ENCODE measurements at regions not wholly inside any gene's neighbourhood (a gene's known extent, or its start where the extent isn't known, plus 50 kb on each side); places are given as distances from the start of the nearest gene placed in this dataset.

- Histone ChIP-seq H3K4me3 (peak overlapping the region; percentile 4; the same call in 1 of the 2 replicates), H3K27me3 (replicated peaks) (no peaks in the 10 kb centered on the region), H3K9me3 (replicated peaks) (no peaks in the 10 kb centered on the region), H3K4me1 (replicated peaks) (peaks cover 12% of the 10 kb centered on the region), H3K27ac (peak overlapping the region; percentile 14; the same call in 1 of the 2 replicates), H3K36me3 (no peaks in the 10 kb centered on the region)
- DNase-seq (ENCODE audit: low read depth in 1 of 2, low spot score in 2 of 2) = peak; percentile 80 to 85
These were observed 216.3 kb downstream of the C1D start for GRCh38 chr2:67846370-67847070.

DNA sequence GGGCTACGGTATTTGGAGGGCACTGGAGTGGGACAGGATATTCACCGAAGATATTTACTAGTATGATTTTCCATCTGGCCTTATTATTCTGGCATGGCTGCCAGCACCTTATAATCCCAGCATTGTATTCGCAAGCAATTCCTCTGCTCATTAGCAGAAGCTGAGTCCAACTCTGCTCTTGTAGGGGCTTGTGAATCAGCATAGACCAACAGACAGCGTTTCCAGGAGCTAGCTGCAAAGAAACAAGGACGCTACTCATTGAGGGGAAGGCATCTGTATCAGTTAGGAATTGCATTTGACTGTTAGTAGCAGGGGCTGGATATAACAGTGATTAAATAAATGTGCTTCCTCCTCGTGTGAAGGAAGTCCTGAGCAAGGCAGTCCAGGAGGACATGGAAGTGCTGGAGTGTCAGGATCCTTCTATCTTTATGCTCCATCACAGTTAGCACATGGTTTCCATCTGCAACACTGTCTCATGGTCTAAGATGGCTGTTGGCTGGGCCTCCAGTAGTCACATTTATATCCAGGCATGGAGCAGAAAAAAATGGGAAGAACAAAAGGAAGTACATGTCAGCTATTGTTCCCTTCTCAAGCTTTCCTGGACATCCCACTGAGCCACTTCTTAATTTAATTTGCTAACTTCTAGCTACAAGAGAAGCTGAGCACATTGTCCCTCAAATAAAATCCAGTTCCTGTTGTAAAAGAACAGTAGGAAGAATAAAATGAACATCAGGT is 214.1 kb downstream of the C1D start:
- Histone ChIP-seq H3K27ac (no peak overlapping the region), H3K27me3 (replicated peaks) (no peaks in the 10 kb centered on the region), H3K4me3 (no peak overlapping the region), H3K4me1 (replicated peaks) (peaks cover 12% of the 10 kb centered on the region), H3K36me3 (no peaks in the 10 kb centered on the region), H3K9me3 (replicated peaks) (no peaks in the 10 kb centered on the region)
- DNase-seq (ENCODE audit: low read depth in 1 of 2, low spot score in 2 of 2) = no peak

DNA sequence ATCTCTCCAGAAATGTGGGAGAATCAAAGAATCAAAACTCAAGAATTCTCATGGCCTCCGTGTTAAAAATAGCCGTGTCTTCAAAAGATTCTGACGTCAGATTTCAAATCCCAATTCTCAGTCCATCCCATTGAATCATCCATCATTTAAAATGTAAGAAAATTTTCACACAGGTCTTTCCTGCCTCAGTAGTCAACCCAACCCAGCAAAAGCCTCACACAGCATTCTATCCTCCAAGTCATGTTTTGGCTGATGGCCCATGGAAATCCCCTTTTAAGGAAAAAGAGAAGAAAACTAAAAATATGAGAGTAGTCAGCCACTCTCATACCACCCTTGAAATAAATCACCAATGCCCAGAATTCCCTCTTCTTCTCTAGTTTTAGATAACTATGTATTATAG is 211.8 kb downstream of the C1D start:
- H3K4me3 ChIP-seq = no peak overlapping the region
- no peak for DNase-seq (ENCODE audit: low read depth in 1 of 2, low spot score in 2 of 2)
- H3K36me3 ChIP-seq = no peaks in the 10 kb centered on the region
- no peak overlapping the region for H3K27ac ChIP-seq
- H3K9me3 ChIP-seq (replicated peaks) = no peaks in the 10 kb centered on the region
- no peaks in the 10 kb centered on the region for H3K27me3 ChIP-seq (replicated peaks)
- H3K4me1 ChIP-seq (replicated peaks) = peaks cover 5% of the 10 kb centered on the region

DNA sequence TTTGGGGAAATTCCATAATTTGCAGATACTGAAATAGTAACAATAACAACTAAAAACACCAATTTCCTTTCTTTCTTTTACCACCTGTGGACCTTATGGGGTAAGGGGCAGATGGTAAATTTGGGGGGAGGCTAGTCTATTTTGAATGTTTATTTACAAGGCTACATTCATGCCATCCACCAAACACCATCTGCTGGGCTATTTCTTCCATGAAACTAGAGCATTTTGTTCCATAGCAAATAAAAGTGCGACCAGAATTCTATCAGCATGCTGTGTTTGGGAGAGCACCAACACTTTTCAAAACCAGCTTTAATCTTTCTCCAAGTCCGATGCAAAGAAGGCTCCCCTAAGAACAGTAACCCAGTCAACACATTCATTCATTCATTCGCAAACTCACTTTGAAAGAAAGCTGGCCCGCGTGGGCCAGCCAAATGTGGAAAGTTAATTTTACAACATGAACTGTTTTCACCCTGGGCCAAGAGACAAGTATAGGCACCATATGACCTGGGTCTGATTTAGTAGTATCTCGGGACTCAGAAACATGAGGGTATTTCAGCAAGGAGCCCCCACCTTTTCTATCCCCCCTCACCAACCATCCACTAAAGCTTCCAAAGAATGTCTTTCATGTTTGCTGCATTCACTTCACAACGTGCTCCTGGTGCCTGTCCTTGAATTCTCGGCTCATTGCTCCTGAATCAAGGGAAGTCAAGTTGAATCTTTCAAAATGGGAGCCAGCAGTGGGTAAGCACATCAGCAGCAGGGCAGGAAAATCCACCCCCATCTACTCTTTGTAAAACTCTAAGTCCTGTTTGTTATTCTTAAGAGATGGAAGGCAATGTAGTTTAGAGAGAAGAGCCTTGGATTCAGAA is 210.6 kb downstream of the C1D start:
- H3K27ac ChIP-seq = no peak overlapping the region
- no peaks in the 10 kb centered on the region for H3K4me1 ChIP-seq (replicated peaks)
- no peak for DNase-seq (ENCODE audit: low read depth in 1 of 2, low spot score in 2 of 2)
- H3K36me3 ChIP-seq = no peaks in the 10 kb centered on the region
- H3K27me3 ChIP-seq (replicated peaks) = no peaks in the 10 kb centered on the region
- no peak overlapping the region for H3K4me3 ChIP-seq
- no peaks in the 10 kb centered on the region for H3K9me3 ChIP-seq (replicated peaks)

DNA sequence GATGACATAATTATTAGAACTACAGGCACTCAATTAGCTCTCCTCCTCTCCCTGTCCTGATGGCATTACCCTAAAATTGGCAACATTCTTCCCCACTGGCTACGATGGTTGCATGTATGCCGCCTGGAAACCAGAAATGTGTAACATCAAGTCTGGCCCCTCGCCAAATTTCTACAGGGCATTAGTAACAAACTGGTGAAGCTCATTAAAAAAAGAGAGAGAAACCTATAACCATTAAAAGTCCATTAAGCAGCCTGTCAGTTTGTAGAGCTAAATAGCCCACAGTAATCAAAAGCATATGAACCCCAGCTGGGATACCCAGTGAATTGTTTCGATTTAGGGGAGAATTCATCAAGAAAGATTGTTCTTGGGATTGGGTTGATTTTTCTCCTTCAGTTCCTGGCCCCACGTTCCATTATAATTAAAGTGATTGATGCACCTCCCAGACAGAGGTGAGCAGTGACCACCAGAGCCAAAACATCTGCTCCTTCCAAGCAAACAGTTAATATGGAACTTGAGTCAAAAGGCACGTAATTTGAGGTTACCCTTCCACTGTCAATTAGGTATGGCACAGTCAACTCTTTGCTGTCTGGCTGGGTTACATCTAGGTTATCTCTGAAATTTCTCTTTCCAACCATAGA is 208.6 kb downstream of the C1D start:
- H3K27me3 ChIP-seq (replicated peaks) = no peaks in the 10 kb centered on the region
- no peaks in the 10 kb centered on the region for H3K4me1 ChIP-seq (replicated peaks)
- no peak for DNase-seq (ENCODE audit: low read depth in 1 of 2, low spot score in 2 of 2)
- no peaks in the 10 kb centered on the region for H3K9me3 ChIP-seq (replicated peaks)
- H3K27ac ChIP-seq = no peak overlapping the region
- H3K36me3 ChIP-seq = no peaks in the 10 kb centered on the region
- H3K4me3 ChIP-seq = no peak overlapping the region

DNA sequence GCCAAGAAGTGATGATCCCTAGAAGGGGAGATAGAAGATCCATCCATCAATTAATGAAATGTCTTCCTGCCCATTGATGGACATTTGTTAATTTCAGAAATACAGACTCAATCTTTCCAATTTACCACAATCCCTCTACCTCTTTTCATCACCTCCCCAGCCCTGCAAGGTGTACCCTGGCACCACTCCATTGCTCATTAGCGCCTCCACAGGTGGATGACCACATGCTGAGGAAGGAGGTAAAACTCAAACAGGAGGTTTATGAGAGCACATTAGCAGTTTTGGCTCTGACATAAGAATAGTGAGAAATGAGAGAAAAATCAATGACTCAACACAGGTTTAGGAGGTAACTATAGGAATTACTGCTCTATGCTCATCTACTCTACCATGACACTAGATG is 208.0 kb downstream of the C1D start:
- Histone ChIP-seq H3K4me3 (no peak overlapping the region), H3K36me3 (no peaks in the 10 kb centered on the region), H3K27me3 (replicated peaks) (no peaks in the 10 kb centered on the region), H3K9me3 (replicated peaks) (no peaks in the 10 kb centered on the region), H3K4me1 (replicated peaks) (no peaks in the 10 kb centered on the region), H3K27ac (no peak overlapping the region)
- no peak for DNase-seq (ENCODE audit: low read depth in 1 of 2, low spot score in 2 of 2)

- no peaks in the 10 kb centered on the region for H3K9me3 ChIP-seq (replicated peaks)
- H3K36me3 ChIP-seq = no peaks in the 10 kb centered on the region
- H3K4me3 ChIP-seq = no peak overlapping the region
- no peak for DNase-seq (ENCODE audit: low read depth in 1 of 2, low spot score in 2 of 2)
- no peaks in the 10 kb centered on the region for H3K27me3 ChIP-seq (replicated peaks)
- no peak overlapping the region for H3K27ac ChIP-seq
- no peaks in the 10 kb centered on the region for H3K4me1 ChIP-seq (replicated peaks)
These were observed 205.9 kb downstream of the C1D start for GRCh38 chr2:67856866-67857265.

GRCh38 chr2:67857836-67858235 is 205.0 kb downstream of the C1D start:
- H3K27me3 ChIP-seq (replicated peaks) = no peaks in the 10 kb centered on the region
- no peaks in the 10 kb centered on the region for H3K4me1 ChIP-seq (replicated peaks)
- no peak overlapping the region for H3K4me3 ChIP-seq
- DNase-seq (ENCODE audit: low read depth in 1 of 2, low spot score in 2 of 2) = no peak
- no peak overlapping the region for H3K27ac ChIP-seq
- no peaks in the 10 kb centered on the region for H3K36me3 ChIP-seq
- no peaks in the 10 kb centered on the region for H3K9me3 ChIP-seq (replicated peaks)

DNA sequence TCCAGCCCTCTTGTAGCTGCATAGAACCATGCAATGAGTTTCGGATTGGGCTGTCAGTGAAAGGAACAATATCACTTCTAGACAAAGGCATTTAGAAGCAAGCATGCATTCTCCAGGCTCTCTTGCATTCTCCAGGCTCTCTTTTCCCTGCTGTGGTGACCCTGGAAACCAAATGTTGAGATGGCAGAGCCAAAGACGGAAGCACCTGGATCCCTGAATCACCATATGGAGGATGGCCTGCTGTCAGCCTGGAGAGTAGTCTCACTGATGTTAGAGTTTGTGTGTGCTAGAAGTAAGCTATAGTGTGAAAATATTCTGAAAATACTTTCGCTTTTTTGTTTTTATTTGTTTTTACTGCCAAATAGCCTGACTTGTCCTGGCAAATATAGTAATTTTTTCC is 203.9 kb downstream of the C1D start:
- no peaks in the 10 kb centered on the region for H3K36me3 ChIP-seq
- H3K27ac ChIP-seq = no peak overlapping the region
- no peak overlapping the region for H3K4me3 ChIP-seq
- DNase-seq (ENCODE audit: low read depth in 1 of 2, low spot score in 2 of 2) = no peak
- H3K27me3 ChIP-seq (replicated peaks) = no peaks in the 10 kb centered on the region
- H3K9me3 ChIP-seq (replicated peaks) = no peaks in the 10 kb centered on the region
- no peaks in the 10 kb centered on the region for H3K4me1 ChIP-seq (replicated peaks)

GRCh38 chr2:67865917-67866316 is 196.9 kb downstream of the C1D start:
- Histone ChIP-seq H3K27me3 (replicated peaks) (no peaks in the 10 kb centered on the region), H3K4me1 (replicated peaks) (peaks cover 24% of the 10 kb centered on the region), H3K36me3 (no peaks in the 10 kb centered on the region), H3K27ac (no peak overlapping the region), H3K9me3 (replicated peaks) (no peaks in the 10 kb centered on the region), H3K4me3 (no peak overlapping the region)
- DNase-seq (ENCODE audit: low read depth in 1 of 2, low spot score in 2 of 2) = no peak

GRCh38 chr2:67867735-67868134 is 195.1 kb downstream of the C1D start:
- Histone ChIP-seq H3K4me3 (no peak overlapping the region), H3K27ac (peak overlapping the region; percentile 6; the same call in 1 of the 2 replicates), H3K36me3 (no peaks in the 10 kb centered on the region), H3K4me1 (replicated peaks) (peaks cover 42% of the 10 kb centered on the region), H3K9me3 (replicated peaks) (no peaks in the 10 kb centered on the region), H3K27me3 (replicated peaks) (no peaks in the 10 kb centered on the region)
- DNase-seq (ENCODE audit: low read depth in 1 of 2, low spot score in 2 of 2) = peak in 1 of 2 experiments; percentile 60

GRCh38 chr2:67871686-67872412 is 191.0 kb downstream of the C1D start:
- Histone ChIP-seq H3K4me1 (replicated peaks) (peaks cover 58% of the 10 kb centered on the region), H3K27me3 (replicated peaks) (no peaks in the 10 kb centered on the region), H3K4me3 (no peak overlapping the region), H3K36me3 (no peaks in the 10 kb centered on the region), H3K9me3 (replicated peaks) (no peaks in the 10 kb centered on the region), H3K27ac (peak overlapping the region; percentile 89)
- peak; percentile 79 to 85 for DNase-seq (ENCODE audit: low read depth in 1 of 2, low spot score in 2 of 2)

DNA sequence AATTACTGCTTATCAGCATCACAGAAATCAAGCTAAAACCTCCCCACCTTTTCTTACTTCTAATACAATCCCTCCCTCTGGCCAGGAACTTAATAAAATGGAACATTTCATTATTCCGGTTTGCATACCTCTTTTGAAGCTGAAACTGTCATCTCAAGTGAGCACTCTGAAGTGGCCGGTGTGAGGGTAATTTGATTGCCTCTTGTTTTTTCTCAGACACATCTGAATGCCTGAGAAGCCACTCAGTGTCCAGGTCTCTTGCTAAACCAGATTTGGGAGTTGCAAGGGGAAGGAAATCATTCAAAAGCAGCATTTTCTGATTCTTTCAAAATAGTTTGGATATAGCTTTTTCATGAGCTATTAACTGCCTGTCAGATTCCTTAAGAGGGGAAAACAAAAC is 190.3 kb downstream of the C1D start:
- Histone ChIP-seq H3K4me3 (no peak overlapping the region), H3K4me1 (replicated peaks) (peaks cover 56% of the 10 kb centered on the region), H3K27me3 (replicated peaks) (no peaks in the 10 kb centered on the region), H3K9me3 (replicated peaks) (no peaks in the 10 kb centered on the region), H3K36me3 (no peaks in the 10 kb centered on the region), H3K27ac (peak overlapping the region; percentile 89)
- no peak for DNase-seq (ENCODE audit: low read depth in 1 of 2, low spot score in 2 of 2)

All from SJSA1 (cell line).